ENCODE measurements at regions not wholly inside any gene's neighbourhood (a gene's known extent, or its start where the extent isn't known, plus 50 kb on each side); places are given as distances from the start of the nearest gene placed in this dataset.

- in situ Hi-C loops (cut with HindIII; ENCODE audit: low pct_unique_long_range_greater_than_20kb, low sequenced_read_pairs), result no loop called here
- peaks cover 10% of the 10 kb centered on the region for H3K27me3 ChIP-seq (ENCODE audit: control insufficient read depth, insufficient read depth, low read length)
- CTCF ChIA-PET, result no interaction called here
Measured at GRCh38 chr20:60122671-60123070, 164.4 kb downstream of the CDH26 start.

GRCh38 chr20:60123096-60123495 is 164.9 kb downstream of the CDH26 start:
- Histone ChIP-seq H3K4me1 (ENCODE audit: control insufficient read depth, insufficient read depth, low read length) (no peaks in the 10 kb centered on the region; the same call in 1 of the 2 replicates), H3K9me3 (ENCODE audit: control insufficient read depth, insufficient read depth, low read depth, low read length) (no peaks in the 10 kb centered on the region), H3K27me3 (ENCODE audit: control insufficient read depth, insufficient read depth, low read length) (peaks cover 10% of the 10 kb centered on the region), H3K36me3 (ENCODE audit: control insufficient read depth, insufficient read depth, low read length) (no peaks in the 10 kb centered on the region), H3K27ac (ENCODE audit: low read length) (no peak overlapping the region), H3K4me3 (ENCODE audit: low read depth in 2 of 2, low read length in 2 of 2) (no peak overlapping the region)
- ChIA-PET POLR2A (no interaction called here), CTCF (no interaction called here)
- in situ Hi-C loops (cut with HindIII; ENCODE audit: low pct_unique_long_range_greater_than_20kb, low sequenced_read_pairs), result no loop called here
- intact Hi-C loops (cut with micrococcal nuclease; ENCODE audit: unreplicated experiment), result no loop called here
- BruUV-seq (replicated peaks), result no TSS peak
- no peak for TF ChIP-seq CTCF (IDR thresholded peaks at IDR 0.05)
- TF ChIP-seq TCF7L2 (IDR thresholded peaks at IDR 0.05; ENCODE audit: low read depth, low read length), result no peak
- no peak for TF ChIP-seq SIN3A (IDR thresholded peaks at IDR 0.05; ENCODE audit: borderline replicate concordance, insufficient read depth, low read depth, low read length)
- TF ChIP-seq POLR2AphosphoS5 (IDR thresholded peaks at IDR 0.05; ENCODE audit: low read depth, low read length), result no peak
- no peak for TF ChIP-seq REST (IDR thresholded peaks at IDR 0.05; ENCODE audit: insufficient read depth in 1 of 2, low read depth in 2 of 2, low read length in 1 of 2)
- DNase-seq (ENCODE audit: low read depth, low spot score) (no peak), ATAC-seq (no peak)

More at GRCh38 chr20:60122671-60123070, 164.4 kb downstream of the CDH26 start:
- no peak overlapping the region for H3K27ac ChIP-seq (ENCODE audit: low read length)
- no TSS peak for BruUV-seq (replicated peaks)
- no peak overlapping the region for H3K4me3 ChIP-seq (ENCODE audit: low read depth in 2 of 2, low read length in 2 of 2)
- POLR2A ChIA-PET, result no interaction called here
- no peaks in the 10 kb centered on the region for H3K36me3 ChIP-seq (ENCODE audit: control insufficient read depth, insufficient read depth, low read length)
- DNase-seq (ENCODE audit: low read depth, low spot score) (no peak), ATAC-seq (no peak)
- intact Hi-C loops (cut with micrococcal nuclease; ENCODE audit: unreplicated experiment), result no loop called here
- TF ChIP-seq CTCF (IDR thresholded peaks at IDR 0.05) (no peak), TCF7L2 (IDR thresholded peaks at IDR 0.05; ENCODE audit: low read depth, low read length) (no peak), SIN3A (IDR thresholded peaks at IDR 0.05; ENCODE audit: borderline replicate concordance, insufficient read depth, low read depth, low read length) (no peak), REST (IDR thresholded peaks at IDR 0.05; ENCODE audit: insufficient read depth in 1 of 2, low read depth in 2 of 2, low read length in 1 of 2) (no peak), POLR2AphosphoS5 (IDR thresholded peaks at IDR 0.05; ENCODE audit: low read depth, low read length) (no peak)
- no peaks in the 10 kb centered on the region for H3K9me3 ChIP-seq (ENCODE audit: control insufficient read depth, insufficient read depth, low read depth, low read length)
- no peaks in the 10 kb centered on the region; the same call in 1 of the 2 replicates for H3K4me1 ChIP-seq (ENCODE audit: control insufficient read depth, insufficient read depth, low read length)

All from Panc1 (cell line).